ENCODE measurements at regions not wholly inside any gene's neighbourhood (a gene's known extent, or its start where the extent isn't known, plus 50 kb on each side); places are given as distances from the start of the nearest gene placed in this dataset.

- no peak for DNase-seq
- intact Hi-C loops (cut with DNase I) = no loop called here
- WGBS, 2 donors = 88 to 89% methylated on average over 2 of the region's 2 CpGs
These were observed 271.0 kb downstream of the TNS1 start for GRCh38 chr2:217731805-217732204.

GRCh38 chr2:217729421-217730053 lies 273.3 kb downstream of the TNS1 start:
- H3K9me3 ChIP-seq = no peaks in the 10 kb centered on the region
- intact Hi-C loops (cut with DNase I) = no loop called here
- ATAC-seq (peak; percentile 57 to 81 (median 74)), DNase-seq (peak; percentile 46 to 56)
- WGBS, 2 donors = 19 to 37% methylated on average over 5 of the region's 5 CpGs
- H3K4me3 ChIP-seq = no peak overlapping the region
- TF ChIP-seq CTCF (IDR thresholded peaks at IDR 0.05) = no peak
- H3K27me3 ChIP-seq = no peaks in the 10 kb centered on the region
- H3K27ac ChIP-seq = peak overlapping the region in 7 of 10 donors; percentile 3 to 64 (median 47)
- no peaks in the 10 kb centered on the region for H3K36me3 ChIP-seq
- H3K4me1 ChIP-seq = peaks cover 7 to 68% (median 34%) of the 10 kb centered on the region in 9 donors

More at GRCh38 chr2:217731805-217732204, 271.0 kb downstream of the TNS1 start:
- H3K36me3 ChIP-seq = peaks cover 0 to 7% (median 0%) of the 10 kb centered on the region in 9 donors
- peaks cover 13 to 81% (median 46%) of the 10 kb centered on the region in 9 donors for H3K4me1 ChIP-seq
- H3K27ac ChIP-seq = no peak overlapping the region
- no peaks in the 10 kb centered on the region for H3K27me3 ChIP-seq
- H3K4me3 ChIP-seq = no peak overlapping the region
- H3K9me3 ChIP-seq = no peaks in the 10 kb centered on the region
- no peak for TF ChIP-seq CTCF (IDR thresholded peaks at IDR 0.05)
- no peak for ATAC-seq

- intact Hi-C loops (cut with DNase I) = no loop called here
- 82 to 87% methylated on average over 7 of the region's 7 CpGs for WGBS, 2 donors
- Histone ChIP-seq H3K4me3 (no peak overlapping the region), H3K4me1 (peaks cover 7 to 52% (median 25%) of the 10 kb centered on the region in 9 donors), H3K9me3 (no peaks in the 10 kb centered on the region), H3K36me3 (no peaks in the 10 kb centered on the region), H3K27ac (no peak overlapping the region), H3K27me3 (no peaks in the 10 kb centered on the region)
- ATAC-seq = no peak
- no peak for TF ChIP-seq CTCF (IDR thresholded peaks at IDR 0.05)
- no peak for DNase-seq
These were observed 275.0 kb downstream of the TNS1 start for GRCh38 chr2:217727801-217728200.

- no peak overlapping the region for H3K27ac ChIP-seq
- DNase-seq = no peak
- H3K4me3 ChIP-seq = no peak overlapping the region
- no peaks in the 10 kb centered on the region for H3K36me3 ChIP-seq
- no peak for ATAC-seq
- H3K4me1 ChIP-seq = peaks cover 7 to 33% (median 19%) of the 10 kb centered on the region in 9 donors
- no peaks in the 10 kb centered on the region for H3K27me3 ChIP-seq
- 95 to 98% methylated on average over 4 of the region's 4 CpGs for WGBS, 2 donors
- intact Hi-C loops (cut with DNase I) = no loop called here
- no peak for TF ChIP-seq CTCF (IDR thresholded peaks at IDR 0.05)
- peaks cover 0 to 8% (median 0%) of the 10 kb centered on the region in 11 donors for H3K9me3 ChIP-seq
These were observed 277.4 kb downstream of the TNS1 start for GRCh38 chr2:217725409-217725808.
